GM18951 (cell line): ENCODE measurements at regions not wholly inside any gene's neighbourhood (a gene's known extent, or its start where the extent isn't known, plus 50 kb on each side); places are given as distances from the start of the nearest gene placed in this dataset.

ENCODE experiments used
- POLR2A ChIP-seq: IDR thresholded peaks from 4 replicates; pipeline ENCODE4 v1.6.1; 2011; ENCODE audit warnings: mild to moderate bottlenecking; ENCODE audit not compliant: insufficient read length, insufficient read depth; ENCODE audit errors: extremely low read depth
- in situ Hi-C: fragments of 300-500 bp; cut with MboI; formaldehyde crosslinking; loops from one replicate; pipeline ENCODE4 v1.12.0; 2022; ENCODE audit warnings: low sequenced_read_pairs, mixed read lengths, inconsistent platforms; ENCODE audit not compliant: unreplicated experiment

DNA sequence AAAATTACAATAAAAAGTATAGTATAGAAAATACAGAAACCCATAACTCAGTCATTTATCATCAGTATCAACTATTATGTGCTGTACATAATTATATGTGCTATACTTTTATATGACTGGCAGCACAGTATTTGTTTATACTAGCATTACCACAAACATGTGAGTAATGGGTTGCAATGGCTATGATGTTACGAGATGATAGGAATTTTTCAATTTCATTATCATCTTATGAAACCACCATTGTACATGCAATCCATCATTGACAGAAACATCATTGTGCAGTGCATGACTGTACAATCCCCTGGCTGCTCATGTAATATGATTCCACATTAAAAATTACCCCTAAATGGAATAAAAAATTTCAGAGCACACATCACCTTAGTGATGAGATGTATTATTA is 55.7 kb upstream of the TMEM229A start:
- no peak for TF ChIP-seq POLR2A
- in situ Hi-C loops = no loop called here

DNA sequence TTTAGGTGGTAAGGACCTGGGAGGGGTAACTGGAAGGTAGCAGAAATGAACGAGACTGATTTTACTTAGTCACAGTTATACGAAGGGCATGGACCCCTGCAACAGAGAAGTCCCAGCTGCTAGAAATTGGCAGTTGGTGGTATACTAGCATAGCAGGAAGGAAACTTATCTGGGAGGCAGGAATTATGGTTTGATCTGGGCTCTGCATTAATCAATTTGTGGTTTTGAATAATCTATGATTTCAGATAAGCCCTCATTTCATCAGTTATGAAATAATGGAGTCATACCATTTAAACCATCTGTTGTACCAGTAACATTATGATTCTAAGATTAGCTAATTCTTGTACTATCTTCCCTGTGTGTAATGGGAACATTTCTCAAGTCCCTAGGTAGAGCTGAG is 54.0 kb upstream of the TMEM229A start:
- TF ChIP-seq POLR2A = no peak
- in situ Hi-C loops = no loop called here

DNA sequence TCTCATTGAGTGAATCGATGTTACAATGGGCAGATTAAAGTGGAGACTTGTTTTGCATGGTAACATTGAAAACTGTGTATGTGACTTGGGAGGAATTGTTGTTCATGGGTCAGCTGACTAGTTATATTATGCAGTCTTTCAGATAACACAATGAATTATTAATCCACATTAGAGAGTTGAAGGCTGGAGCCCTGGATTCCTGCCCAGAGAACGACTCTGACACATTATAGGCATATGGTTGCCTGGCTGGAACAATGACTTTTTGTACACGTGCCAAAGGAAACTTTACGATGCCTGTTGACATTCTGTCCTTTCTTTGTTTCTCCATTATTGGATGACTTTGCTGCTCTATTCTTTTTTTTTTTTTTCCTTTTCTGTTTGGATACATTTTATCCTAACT is 52.3 kb upstream of the TMEM229A start:
- in situ Hi-C loops = no loop called here
- no peak for TF ChIP-seq POLR2A

DNA sequence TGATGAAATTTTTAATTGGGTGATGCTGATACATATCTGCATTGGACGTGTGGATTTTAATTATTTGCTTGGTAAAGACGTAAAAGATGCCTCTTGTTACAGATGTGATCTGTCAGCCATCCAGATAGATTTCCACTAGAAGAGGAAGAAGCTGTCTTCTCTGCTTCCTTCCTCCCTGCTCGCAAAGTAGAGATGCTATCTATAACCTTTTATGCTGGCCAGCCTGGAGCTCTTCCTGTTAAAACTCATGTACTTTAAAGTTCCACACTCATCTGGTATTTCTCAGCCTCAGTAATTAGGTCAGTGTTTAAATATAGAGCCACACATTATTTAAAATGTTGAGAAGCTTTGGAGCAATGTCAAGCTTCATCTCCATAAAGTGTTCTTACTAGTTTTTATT is 51.2 kb upstream of the TMEM229A start:
- no peak for TF ChIP-seq POLR2A
- in situ Hi-C loops = no loop called here
